HEK293 (cell line): ENCODE measurements at regions not wholly inside any gene's neighbourhood (a gene's known extent, or its start where the extent isn't known, plus 50 kb on each side); places are given as distances from the start of the nearest gene placed in this dataset.

Experiments
- KLF16 ChIP-seq: fragments of 450-650 bp; formaldehyde crosslinking; IDR thresholded peaks from 2 replicates; pipeline ENCODE4 v1.5.1; 2017; ENCODE audit warnings: missing biosample characterization, missing genetic modification characterization
- REST ChIP-seq: fragments of 450-650 bp; formaldehyde crosslinking; IDR thresholded peaks from 2 replicates; pipeline ENCODE4 v1.5.1; 2016; ENCODE audit warnings: missing biosample characterization, missing genetic modification characterization
- ZBTB7A ChIP-seq: fragments of 450-650 bp; formaldehyde crosslinking; IDR thresholded peaks from 2 replicates; pipeline ENCODE4 v1.5.1; 2016; ENCODE audit warnings: low read depth, missing biosample characterization, missing genetic modification characterization
- ZNF26 ChIP-seq: fragments of 450-650 bp; formaldehyde crosslinking; IDR thresholded peaks from 2 replicates; pipeline ENCODE4 v1.5.1; 2016; ENCODE audit warnings: missing biosample characterization, missing genetic modification characterization
- ZNF398 ChIP-seq: fragments of 450-650 bp; formaldehyde crosslinking; IDR thresholded peaks from 2 replicates; pipeline ENCODE4 v1.5.1; 2017; ENCODE audit warnings: missing biosample characterization, missing genetic modification characterization
- ZNF426 ChIP-seq: fragments of 450-650 bp; formaldehyde crosslinking; IDR thresholded peaks from 2 replicates; pipeline ENCODE4 v1.5.1; 2017; ENCODE audit warnings: missing biosample characterization, missing genetic modification characterization, mild to moderate bottlenecking, inconsistent platforms, moderate library complexity
- TF ChIP-seq, protein P1 (sequence below): fragments of 450-650 bp; formaldehyde crosslinking; IDR thresholded peaks from 2 replicates; pipeline ENCODE4 v1.5.1; 2016; ENCODE audit warnings: missing biosample characterization, missing genetic modification characterization
- TF ChIP-seq, protein P2 (sequence below): fragments of 450-650 bp; formaldehyde crosslinking; IDR thresholded peaks from 2 replicates; pipeline ENCODE4 v1.5.1; 2016; ENCODE audit warnings: missing biosample characterization, missing genetic modification characterization

DNA sequence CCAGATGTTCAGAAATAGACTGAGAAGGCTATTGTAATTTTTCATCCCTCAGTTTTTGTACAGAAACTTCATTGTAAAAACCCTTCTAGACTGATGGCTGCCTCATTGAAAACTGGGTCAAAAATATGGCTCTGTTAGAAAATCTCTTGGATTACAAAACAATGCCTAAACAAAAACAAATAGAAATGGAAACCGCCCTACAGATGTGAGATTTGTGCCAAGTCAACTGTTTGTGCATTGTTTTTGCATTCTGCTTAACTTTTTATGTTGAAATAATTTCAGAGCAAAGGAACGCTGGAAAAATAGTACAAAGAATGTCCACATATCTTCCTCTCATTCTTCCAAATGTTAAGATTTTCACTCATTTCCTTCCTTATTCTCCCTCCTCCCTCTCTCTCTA lies 425.1 kb downstream of the FOXA2 start:
- TF ChIP-seq KLF16 (tag by site-specific recombination) (no peak), REST (tag by site-specific recombination) (no peak), ZNF26 (no peak), ZNF398 (no peak), ZBTB7A (tag by site-specific recombination) (no peak), ZNF426 (tag by site-specific recombination) (no peak)
- TF ChIP-seq, protein P1, sequence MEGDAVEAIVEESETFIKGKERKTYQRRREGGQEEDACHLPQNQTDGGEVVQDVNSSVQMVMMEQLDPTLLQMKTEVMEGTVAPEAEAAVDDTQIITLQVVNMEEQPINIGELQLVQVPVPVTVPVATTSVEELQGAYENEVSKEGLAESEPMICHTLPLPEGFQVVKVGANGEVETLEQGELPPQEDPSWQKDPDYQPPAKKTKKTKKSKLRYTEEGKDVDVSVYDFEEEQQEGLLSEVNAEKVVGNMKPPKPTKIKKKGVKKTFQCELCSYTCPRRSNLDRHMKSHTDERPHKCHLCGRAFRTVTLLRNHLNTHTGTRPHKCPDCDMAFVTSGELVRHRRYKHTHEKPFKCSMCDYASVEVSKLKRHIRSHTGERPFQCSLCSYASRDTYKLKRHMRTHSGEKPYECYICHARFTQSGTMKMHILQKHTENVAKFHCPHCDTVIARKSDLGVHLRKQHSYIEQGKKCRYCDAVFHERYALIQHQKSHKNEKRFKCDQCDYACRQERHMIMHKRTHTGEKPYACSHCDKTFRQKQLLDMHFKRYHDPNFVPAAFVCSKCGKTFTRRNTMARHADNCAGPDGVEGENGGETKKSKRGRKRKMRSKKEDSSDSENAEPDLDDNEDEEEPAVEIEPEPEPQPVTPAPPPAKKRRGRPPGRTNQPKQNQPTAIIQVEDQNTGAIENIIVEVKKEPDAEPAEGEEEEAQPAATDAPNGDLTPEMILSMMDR: no peak
- TF ChIP-seq, protein P2, sequence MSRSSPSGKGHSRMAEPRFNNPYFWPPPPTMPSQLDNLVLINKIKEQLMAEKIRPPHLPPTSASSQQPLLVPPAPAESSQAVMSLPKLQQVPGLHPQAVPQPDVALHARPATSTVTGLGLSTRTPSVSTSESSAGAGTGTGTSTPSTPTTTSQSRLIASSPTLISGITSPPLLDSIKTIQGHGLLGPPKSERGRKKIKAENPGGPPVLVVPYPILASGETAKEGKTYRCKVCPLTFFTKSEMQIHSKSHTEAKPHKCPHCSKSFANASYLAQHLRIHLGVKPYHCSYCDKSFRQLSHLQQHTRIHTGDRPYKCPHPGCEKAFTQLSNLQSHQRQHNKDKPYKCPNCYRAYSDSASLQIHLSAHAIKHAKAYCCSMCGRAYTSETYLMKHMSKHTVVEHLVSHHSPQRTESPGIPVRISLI: no peak
